HEK293 (cell line): ENCODE measurements at regions not wholly inside any gene's neighbourhood (a gene's known extent, or its start where the extent isn't known, plus 50 kb on each side); places are given as distances from the start of the nearest gene placed in this dataset.

ENCODE experiments used
- CTCF ChIA-PET: fragments of 350-600 bp; formaldehyde crosslinking; extraction: SDS; loops from one replicate; lab custom pipeline; 2021; ENCODE audit warnings: antibody characterized with exemption; lab: Yijun Ruan, JAX
- POLR2A ChIA-PET: fragments of 300-600 bp; formaldehyde crosslinking; extraction: SDS; loops from one replicate; lab custom pipeline; 2020; ENCODE audit warnings: antibody characterized with exemption, inconsistent platforms; lab: Yijun Ruan, JAX
- H3K27ac ChIP-seq: fragments of 200-500 bp; sonication (Bioruptor generic); 2 replicates; pipeline ENCODE4 v1.5.1; 2014; ENCODE audit warnings: low read depth, low read length, control low read depth, inconsistent platforms; ENCODE audit errors: extremely low read depth
- H3K36me3 ChIP-seq, 2 experiments: fragments of 200-500 bp in 1 of 2; sonication (Bioruptor generic) in 1 of 2; 1 replicate in 1 of 2; 2 replicates in 1 of 2; pipeline ENCODE4 v1.5.1; 2014 to 2017; ENCODE audit warnings: inconsistent platforms in 2 of 2, low read length in 2 of 2; ENCODE audit not compliant: control insufficient read depth in 2 of 2, insufficient read depth in 1 of 2
- H3K4me1 ChIP-seq: fragments of 200-500 bp; sonication (Bioruptor generic); 2 replicates; pipeline ENCODE4 v1.5.1; 2014; ENCODE audit warnings: mild to moderate bottlenecking, low read length, inconsistent platforms; ENCODE audit not compliant: control insufficient read depth, insufficient read depth
- H3K4me3 ChIP-seq: 2 replicates; pipeline ENCODE4 v1.5.1; 2011; ENCODE audit warnings: low read depth, mild to moderate bottlenecking, control low read depth, low read length, moderate library complexity
- H3K9me3 ChIP-seq: fragments of 200-500 bp; sonication (Bioruptor generic); 2 replicates; pipeline ENCODE4 v1.5.1; 2014; ENCODE audit warnings: low read depth, low read length, inconsistent platforms; ENCODE audit not compliant: control insufficient read depth, insufficient read depth
- ELK4 ChIP-seq: IDR thresholded peaks from 2 replicates; pipeline ENCODE4 v1.6.1; 2011; ENCODE audit warnings: mild to moderate bottlenecking, low read depth, low read length, borderline replicate concordance
- FEZF1 ChIP-seq: fragments of 450-650 bp; formaldehyde crosslinking; IDR thresholded peaks from 2 replicates; pipeline ENCODE4 v1.5.1; 2016; ENCODE audit warnings: missing biosample characterization, missing genetic modification characterization
- PBX3 ChIP-seq: sonication (generic); formaldehyde crosslinking; IDR thresholded peaks from 2 replicates; pipeline ENCODE4 v1.8.1; 2022; ENCODE audit warnings: mild to moderate bottlenecking, moderate library complexity, missing genetic modification reagents
- SALL2 ChIP-seq: fragments of 450-650 bp; formaldehyde crosslinking; IDR thresholded peaks from 2 replicates; pipeline ENCODE4 v1.5.0; 2017; ENCODE audit warnings: missing biosample characterization, mild to moderate bottlenecking, missing genetic modification characterization, borderline replicate concordance
- ZBTB6 ChIP-seq: fragments of 450-650 bp; formaldehyde crosslinking; IDR thresholded peaks from 2 replicates; pipeline ENCODE4 v1.5.1; 2017; ENCODE audit warnings: missing biosample characterization, missing genetic modification characterization
- ZNF174 ChIP-seq: fragments of 450-650 bp; formaldehyde crosslinking; IDR thresholded peaks from 2 replicates; pipeline ENCODE4 v1.5.0; 2017; ENCODE audit warnings: missing biosample characterization, mild to moderate bottlenecking, missing genetic modification characterization
- ZNF24 ChIP-seq: fragments of 450-650 bp; formaldehyde crosslinking; IDR thresholded peaks from 2 replicates; pipeline ENCODE4 v1.5.1; 2016; ENCODE audit warnings: missing biosample characterization, missing genetic modification characterization
- ZNF266 ChIP-seq: fragments of 450-650 bp; formaldehyde crosslinking; IDR thresholded peaks from 2 replicates; pipeline ENCODE4 v1.5.1; 2016; ENCODE audit warnings: missing biosample characterization, missing genetic modification characterization, low read depth
- ZNF280C ChIP-seq: fragments of 450-650 bp; formaldehyde crosslinking; IDR thresholded peaks from 2 replicates; pipeline ENCODE4 v1.5.1; 2016; ENCODE audit warnings: missing biosample characterization, missing genetic modification characterization
- ZNF37A ChIP-seq: fragments of 450-650 bp; IDR thresholded peaks from 2 replicates; pipeline ENCODE4 v1.5.1; 2018; ENCODE audit warnings: missing biosample characterization, missing genetic modification characterization
- ZNF449 ChIP-seq: fragments of 450-650 bp; formaldehyde crosslinking; IDR thresholded peaks from 2 replicates; pipeline ENCODE4 v1.5.1; 2017; ENCODE audit warnings: missing biosample characterization, mild to moderate bottlenecking, missing genetic modification characterization, moderate library complexity
- ZNF549 ChIP-seq: fragments of 450-650 bp; IDR thresholded peaks from 2 replicates; pipeline ENCODE4 v1.5.1; 2018; ENCODE audit warnings: missing biosample characterization, missing genetic modification characterization, mild to moderate bottlenecking, inconsistent platforms, moderate library complexity
- ZNF610 ChIP-seq: fragments of 450-650 bp; formaldehyde crosslinking; IDR thresholded peaks from 2 replicates; pipeline ENCODE4 v1.5.1; 2016; ENCODE audit warnings: missing biosample characterization, missing genetic modification characterization, borderline replicate concordance
- ZNF670 ChIP-seq: fragments of 450-650 bp; formaldehyde crosslinking; IDR thresholded peaks from 2 replicates; pipeline ENCODE4 v1.5.1; 2016; ENCODE audit warnings: missing biosample characterization, missing genetic modification characterization, low read depth
- ZNF837 ChIP-seq: fragments of 450-650 bp; formaldehyde crosslinking; IDR thresholded peaks from 2 replicates; pipeline ENCODE4 v1.5.1; 2016; ENCODE audit warnings: missing biosample characterization, missing genetic modification characterization
- ZSCAN18 ChIP-seq: fragments of 450-650 bp; formaldehyde crosslinking; IDR thresholded peaks from 2 replicates; pipeline ENCODE4 v1.5.1; 2016; ENCODE audit warnings: missing biosample characterization, missing genetic modification characterization

GRCh38 chr17:79458356-79458755 lies 152.5 kb downstream of the RBFOX3 start:
- H3K4me1 ChIP-seq: no peaks in the 10 kb centered on the region
- H3K9me3 ChIP-seq: no peaks in the 10 kb centered on the region
- POLR2A ChIA-PET: interaction anchor here (0.5 kb wide), 1 partner anchor 19 kb away, joined by 3 read pairs; no protein-coding TSS in a partner anchor
- no peaks in the 10 kb centered on the region for H3K36me3 ChIP-seq
- CTCF ChIA-PET: interaction anchor here (0.7 to 0.9 kb wide), 2 partner anchors 55 to 56 kb away, joined by 3 read pairs; no protein-coding TSS in a partner anchor
- H3K4me3 ChIP-seq: no peak overlapping the region
- no peak overlapping the region for H3K27ac ChIP-seq
- TF ChIP-seq ELK4 (no peak), ZNF549 (tag by site-specific recombination) (no peak), ZNF449 (tag by site-specific recombination) (no peak), ZNF670 (tag by site-specific recombination) (no peak), ZSCAN18 (tag by site-specific recombination) (no peak), ZNF24 (no peak), ZNF280C (tag by site-specific recombination) (no peak), ZNF174 (tag by site-specific recombination) (no peak), FEZF1 (no peak), ZNF37A (tag by site-specific recombination) (no peak), SALL2 (no peak), ZBTB6 (tag by site-specific recombination) (no peak), ZNF837 (tag by site-specific recombination) (no peak)

- ChIA-PET POLR2A (interaction anchor here (0.5 kb wide), 1 partner anchor 19 kb away, joined by 3 read pairs; no protein-coding TSS in a partner anchor), CTCF (interaction anchor here (0.7 to 0.9 kb wide), 3 partner anchors 55 to 155 kb away, joined by 3 read pairs; no protein-coding TSS in a partner anchor)
- H3K4me3 ChIP-seq: no peak overlapping the region
- no peaks in the 10 kb centered on the region for H3K4me1 ChIP-seq
- H3K27ac ChIP-seq: no peak overlapping the region
- TF ChIP-seq ZNF266 (tag by site-specific recombination) (no peak), PBX3 (CRISPR knock-in tag) (no peak), ZNF610 (tag by site-specific recombination) (no peak)
- TF ChIP-seq, all 188 proteins: peak for 0
- H3K9me3 ChIP-seq: no peaks in the 10 kb centered on the region
- H3K36me3 ChIP-seq: no peaks in the 10 kb centered on the region
These were observed 153.0 kb downstream of the RBFOX3 start for GRCh38 chr17:79457889-79458288.
